ENCODE measurements at regions not wholly inside any gene's neighbourhood (a gene's known extent, or its start where the extent isn't known, plus 50 kb on each side); places are given as distances from the start of the nearest gene placed in this dataset.

DNA sequence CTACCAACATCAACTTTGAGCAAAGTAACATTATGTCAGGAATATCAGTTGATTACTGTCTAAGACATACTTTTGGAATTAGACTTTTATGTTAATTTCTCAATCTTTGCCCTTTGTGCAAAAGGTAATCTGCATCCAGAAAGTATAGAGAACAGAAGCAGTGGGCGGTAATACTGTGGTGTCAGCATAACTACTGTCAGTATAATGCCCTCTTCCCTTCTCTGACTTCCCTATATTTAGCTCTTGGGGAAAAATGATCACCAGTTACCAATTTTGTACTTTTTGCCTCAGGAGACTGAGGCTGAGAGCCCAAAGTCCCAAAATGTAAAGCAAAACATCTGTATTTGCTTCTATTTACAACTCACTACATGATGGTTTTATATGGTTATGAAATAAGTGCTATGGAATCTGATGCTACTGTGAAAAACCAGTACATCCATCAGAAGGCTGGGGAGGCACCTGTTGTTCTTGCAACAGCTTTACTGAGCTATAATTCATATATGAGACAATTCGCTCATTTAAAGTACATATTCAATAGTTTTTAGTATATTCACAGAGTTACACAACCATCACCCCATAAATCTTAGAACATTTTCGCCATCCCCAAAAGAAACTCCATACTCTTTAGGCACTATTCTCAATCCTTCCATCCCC, 51.3 kb upstream of the CD302 start:
- TF ChIP-seq, protein P1, sequence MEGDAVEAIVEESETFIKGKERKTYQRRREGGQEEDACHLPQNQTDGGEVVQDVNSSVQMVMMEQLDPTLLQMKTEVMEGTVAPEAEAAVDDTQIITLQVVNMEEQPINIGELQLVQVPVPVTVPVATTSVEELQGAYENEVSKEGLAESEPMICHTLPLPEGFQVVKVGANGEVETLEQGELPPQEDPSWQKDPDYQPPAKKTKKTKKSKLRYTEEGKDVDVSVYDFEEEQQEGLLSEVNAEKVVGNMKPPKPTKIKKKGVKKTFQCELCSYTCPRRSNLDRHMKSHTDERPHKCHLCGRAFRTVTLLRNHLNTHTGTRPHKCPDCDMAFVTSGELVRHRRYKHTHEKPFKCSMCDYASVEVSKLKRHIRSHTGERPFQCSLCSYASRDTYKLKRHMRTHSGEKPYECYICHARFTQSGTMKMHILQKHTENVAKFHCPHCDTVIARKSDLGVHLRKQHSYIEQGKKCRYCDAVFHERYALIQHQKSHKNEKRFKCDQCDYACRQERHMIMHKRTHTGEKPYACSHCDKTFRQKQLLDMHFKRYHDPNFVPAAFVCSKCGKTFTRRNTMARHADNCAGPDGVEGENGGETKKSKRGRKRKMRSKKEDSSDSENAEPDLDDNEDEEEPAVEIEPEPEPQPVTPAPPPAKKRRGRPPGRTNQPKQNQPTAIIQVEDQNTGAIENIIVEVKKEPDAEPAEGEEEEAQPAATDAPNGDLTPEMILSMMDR (IDR thresholded peaks at IDR 0.05; ENCODE audit: insufficient read depth, low read depth, low read length), result no peak
- no peak for TF ChIP-seq EZH2 (IDR thresholded peaks at IDR 0.05; ENCODE audit: insufficient read depth, low read length)
